ENCODE measurements at regions not wholly inside any gene's neighbourhood (a gene's known extent, or its start where the extent isn't known, plus 50 kb on each side); places are given as distances from the start of the nearest gene placed in this dataset.

- TF ChIP-seq CTCF (IDR thresholded peaks at IDR 0.05) (no peak), POLR2A (IDR thresholded peaks at IDR 0.05) (no peak)
These were observed 2192.4 kb downstream of the TP53TG3F start for GRCh38 chr16:35651841-35652240.

Data from right lobe of liver (tissue), 4 donors.